Esophagus muscularis mucosa (tissue), 4 donors: ENCODE measurements at regions not wholly inside any gene's neighbourhood (a gene's known extent, or its start where the extent isn't known, plus 50 kb on each side); places are given as distances from the start of the nearest gene placed in this dataset.

Source experiments
- DNase-seq: peaks from one replicate; pipeline ENCODE4 v3.0.0-alpha.2; 2017; ENCODE audit errors: extremely low spot score
- H3K27ac ChIP-seq, 4 donors: fragments of 200-600 bp; sonication (generic); replicated peaks in 1 of 4; 1 replicate in 3 of 4; 2 replicates in 1 of 4; pipeline ENCODE4 v1.5.1; 2016 to 2019; ENCODE audit warnings: mild to moderate bottlenecking in 1 of 4
- H3K27me3 ChIP-seq, 4 donors: fragments of 200-600 bp; sonication (generic); one replicate each; pipeline versions ENCODE4 v1.5.1 to v1.6.0; 2016 to 2019
- H3K36me3 ChIP-seq, 4 donors: fragments of 200-600 bp; sonication (generic); one replicate each; pipeline ENCODE4 v1.5.1; 2016 to 2019
- H3K4me1 ChIP-seq, 4 donors: fragments of 200-600 bp; sonication (generic); one replicate each; pipeline ENCODE4 v1.5.1; 2016 to 2019
- H3K4me3 ChIP-seq, 4 donors: fragments of 200-600 bp; sonication (generic); 1 replicate in 2 of 4; 2 replicates in 2 of 4; pipeline ENCODE4 v1.5.1; 2016 to 2019; ENCODE audit warnings: mild to moderate bottlenecking in 4 of 4, moderate library complexity in 1 of 4
- H3K9me3 ChIP-seq, 4 donors: fragments of 200-600 bp; sonication (generic); 1 replicate in 3 of 4; 2 replicates in 1 of 4; pipeline ENCODE4 v1.5.1; 2016 to 2019
- EP300 ChIP-seq: sonication (generic); formaldehyde crosslinking; IDR thresholded peaks from one replicate; pipeline ENCODE4 v1.6.1; 2017; ENCODE audit warnings: antibody characterized with exemption
- POLR2A ChIP-seq: fragments of 450-650 bp; IDR thresholded peaks from one replicate; pipeline ENCODE4 v1.6.1; 2017; ENCODE audit warnings: antibody characterized with exemption, moderate library complexity, mild to moderate bottlenecking, low read depth
- POLR2AphosphoS5 ChIP-seq, 2 donors: sonication (generic); formaldehyde crosslinking; IDR thresholded peaks; one replicate each; pipeline ENCODE4 v1.6.1; 2017; ENCODE audit warnings: antibody characterized with exemption in 2 of 2
- WGBS: methylation state at CpG from one replicate; pipeline ENCODE4 v1.1.5; 2018; 5-methylcytosine and 5-hydroxymethylcytosine counted together
- intact Hi-C: fragments of 100-400 bp; cut with DNase I; formaldehyde crosslinking; loops from one replicate; pipeline ENCODE4 v1.15.1; 2023
- TF ChIP-seq, protein P1 (sequence below), 3 experiments: fragments of 200-600 bp in 2 of 3; fragments of 450-650 bp in 1 of 3; sonication (generic) in 2 of 3; IDR thresholded peaks; one replicate each; pipeline ENCODE4 v1.5.1; 2017 to 2019; ENCODE audit warnings: antibody characterized with exemption in 3 of 3, mild to moderate bottlenecking in 2 of 3, moderate library complexity in 1 of 3

- TF ChIP-seq POLR2A (no peak), POLR2AphosphoS5 (IDR thresholded peaks at IDR 0.05) (no peak), EP300 (no peak)
- TF ChIP-seq, protein P1, sequence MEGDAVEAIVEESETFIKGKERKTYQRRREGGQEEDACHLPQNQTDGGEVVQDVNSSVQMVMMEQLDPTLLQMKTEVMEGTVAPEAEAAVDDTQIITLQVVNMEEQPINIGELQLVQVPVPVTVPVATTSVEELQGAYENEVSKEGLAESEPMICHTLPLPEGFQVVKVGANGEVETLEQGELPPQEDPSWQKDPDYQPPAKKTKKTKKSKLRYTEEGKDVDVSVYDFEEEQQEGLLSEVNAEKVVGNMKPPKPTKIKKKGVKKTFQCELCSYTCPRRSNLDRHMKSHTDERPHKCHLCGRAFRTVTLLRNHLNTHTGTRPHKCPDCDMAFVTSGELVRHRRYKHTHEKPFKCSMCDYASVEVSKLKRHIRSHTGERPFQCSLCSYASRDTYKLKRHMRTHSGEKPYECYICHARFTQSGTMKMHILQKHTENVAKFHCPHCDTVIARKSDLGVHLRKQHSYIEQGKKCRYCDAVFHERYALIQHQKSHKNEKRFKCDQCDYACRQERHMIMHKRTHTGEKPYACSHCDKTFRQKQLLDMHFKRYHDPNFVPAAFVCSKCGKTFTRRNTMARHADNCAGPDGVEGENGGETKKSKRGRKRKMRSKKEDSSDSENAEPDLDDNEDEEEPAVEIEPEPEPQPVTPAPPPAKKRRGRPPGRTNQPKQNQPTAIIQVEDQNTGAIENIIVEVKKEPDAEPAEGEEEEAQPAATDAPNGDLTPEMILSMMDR (IDR thresholded peaks at IDR 0.05) = no peak
- H3K27ac ChIP-seq = no peak overlapping the region
- no peak overlapping the region for H3K4me3 ChIP-seq
- no peaks in the 10 kb centered on the region for H3K27me3 ChIP-seq
- WGBS = 70% methylated on average over 3 of the region's 3 CpGs
- H3K4me1 ChIP-seq = no peaks in the 10 kb centered on the region
- no peaks in the 10 kb centered on the region for H3K9me3 ChIP-seq
- intact Hi-C loops = no loop called here
- no peaks in the 10 kb centered on the region for H3K36me3 ChIP-seq
- no peak for DNase-seq
These were observed 1338.0 kb upstream of the EYS start for GRCh38 chr6:67045076-67045475.

DNA sequence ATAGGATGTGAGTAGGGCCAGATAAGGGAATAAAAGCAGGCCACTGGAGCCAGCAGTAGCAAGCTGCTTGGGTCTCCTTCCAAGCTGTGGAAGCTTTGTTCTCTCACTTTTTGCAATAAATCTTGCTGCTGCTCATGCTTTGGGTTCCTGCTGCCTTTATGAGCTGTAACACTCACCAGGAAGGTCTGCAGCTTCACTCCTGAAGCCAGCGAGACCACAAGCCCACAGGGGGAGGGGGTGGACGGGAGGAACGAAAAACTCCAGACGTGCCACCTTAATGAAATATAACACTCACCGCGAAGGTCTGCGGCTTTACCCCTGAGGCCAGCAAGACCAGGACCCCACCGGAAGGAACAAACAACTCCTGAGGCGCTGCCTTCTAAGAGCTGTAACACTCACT, 1324.4 kb upstream of the EYS start:
- TF ChIP-seq POLR2A = no peak
- TF ChIP-seq, protein P1 (IDR thresholded peaks at IDR 0.05) = no peak
- no peak for TF ChIP-seq EP300
- no peak for TF ChIP-seq POLR2AphosphoS5 (IDR thresholded peaks at IDR 0.05)
- no peaks in the 10 kb centered on the region for H3K27me3 ChIP-seq
- WGBS = 82% methylated on average over 9 of the region's 9 CpGs
- intact Hi-C loops = no loop called here
- no peak for DNase-seq
- no peak overlapping the region for H3K4me3 ChIP-seq
- no peaks in the 10 kb centered on the region for H3K4me1 ChIP-seq
- no peaks in the 10 kb centered on the region for H3K9me3 ChIP-seq
- H3K36me3 ChIP-seq = no peaks in the 10 kb centered on the region
- no peak overlapping the region for H3K27ac ChIP-seq

DNA sequence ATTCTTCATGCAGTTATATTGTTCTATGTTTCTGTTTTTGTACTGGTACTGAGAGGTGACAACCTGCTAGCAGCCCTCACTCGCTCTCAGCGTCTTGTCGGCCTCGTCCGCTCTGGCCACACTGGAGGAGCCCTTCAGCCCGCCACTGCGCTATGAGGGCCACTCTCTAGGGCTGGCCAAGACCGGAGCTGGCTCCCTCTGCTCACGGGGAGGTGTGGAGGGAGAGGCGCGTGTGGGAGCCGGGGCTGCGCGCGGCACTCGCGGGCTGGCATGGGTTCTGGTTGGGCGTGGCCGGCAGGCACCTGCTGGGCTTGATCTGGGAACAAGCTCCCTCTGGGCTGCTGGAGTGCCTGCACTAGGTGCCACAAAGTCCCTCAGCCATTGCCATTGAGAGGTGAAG, 1323.8 kb upstream of the EYS start:
- Histone ChIP-seq H3K27ac (no peak overlapping the region), H3K27me3 (no peaks in the 10 kb centered on the region), H3K36me3 (no peaks in the 10 kb centered on the region), H3K4me1 (no peaks in the 10 kb centered on the region), H3K4me3 (no peak overlapping the region), H3K9me3 (no peaks in the 10 kb centered on the region)
- WGBS = 95% methylated on average over 19 of the region's 19 CpGs
- TF ChIP-seq EP300 (no peak), POLR2A (no peak), POLR2AphosphoS5 (IDR thresholded peaks at IDR 0.05) (no peak)
- TF ChIP-seq, protein P1 (IDR thresholded peaks at IDR 0.05) = no peak
- no peak for DNase-seq
- intact Hi-C loops = no loop called here

GRCh38 chr6:67016921-67017460, 1310.0 kb upstream of the EYS start:
- intact Hi-C loops = no loop called here
- no peaks in the 10 kb centered on the region for H3K36me3 ChIP-seq
- H3K4me1 ChIP-seq = no peaks in the 10 kb centered on the region
- no peak overlapping the region for H3K27ac ChIP-seq
- no peak overlapping the region for H3K4me3 ChIP-seq
- H3K27me3 ChIP-seq = no peaks in the 10 kb centered on the region
- no peak for TF ChIP-seq POLR2A
- TF ChIP-seq EP300 = no peak
- TF ChIP-seq, protein P1 (IDR thresholded peaks at IDR 0.05) = no peak
- no peak for TF ChIP-seq POLR2AphosphoS5 (IDR thresholded peaks at IDR 0.05)
- 54% methylated on average over 1 of the region's 1 CpG for WGBS
- DNase-seq = no peak
- H3K9me3 ChIP-seq = peaks cover 0 to 4% (median 0%) of the 10 kb centered on the region in 4 donors

GRCh38 chr6:67011441-67011840, 1304.4 kb upstream of the EYS start:
- no peak for DNase-seq
- Histone ChIP-seq H3K9me3 (no peaks in the 10 kb centered on the region), H3K27ac (no peak overlapping the region), H3K27me3 (no peaks in the 10 kb centered on the region), H3K36me3 (no peaks in the 10 kb centered on the region), H3K4me1 (no peaks in the 10 kb centered on the region), H3K4me3 (no peak overlapping the region)
- intact Hi-C loops = no loop called here
- TF ChIP-seq POLR2AphosphoS5 (IDR thresholded peaks at IDR 0.05) (no peak), EP300 (no peak), POLR2A (no peak)
- TF ChIP-seq, protein P1 (IDR thresholded peaks at IDR 0.05) = no peak
- 50% methylated on average over 4 of the region's 4 CpGs for WGBS
